PC-3 (cell line): ENCODE measurements at regions not wholly inside any gene's neighbourhood (a gene's known extent, or its start where the extent isn't known, plus 50 kb on each side); places are given as distances from the start of the nearest gene placed in this dataset.

Experiments used
- CTCF ChIP-seq: fragments of 300-600 bp; sonication (generic); conservative IDR thresholded peaks from 2 replicates; pipeline ENCODE4 v1.5.1; 2017; ENCODE audit warnings: antibody characterized with exemption, low read depth, mild to moderate bottlenecking, low read length
- EZH2 ChIP-seq: fragments of 300-600 bp; sonication (generic); IDR thresholded peaks from one replicate; pipeline ENCODE4 v1.6.1; 2017; ENCODE audit warnings: antibody characterized with exemption, mild to moderate bottlenecking, low read length; ENCODE audit not compliant: unreplicated experiment
- EZH2phosphoT487 ChIP-seq: fragments of 300-600 bp; sonication (generic); IDR thresholded peaks from 2 replicates; pipeline ENCODE4 v1.6.1; 2018; ENCODE audit warnings: mild to moderate bottlenecking, antibody characterized with exemption, low read length, borderline replicate concordance

- no peak for TF ChIP-seq CTCF
- TF ChIP-seq EZH2: no peak
- TF ChIP-seq EZH2phosphoT487: no peak
Measured at GRCh38 chr1:65688848-65689247, 103.8 kb upstream of the PDE4B start.
